GM19023 (cell line): ENCODE measurements at regions not wholly inside any gene's neighbourhood (a gene's known extent, or its start where the extent isn't known, plus 50 kb on each side); places are given as distances from the start of the nearest gene placed in this dataset.

Source experiments
- ATAC-seq: cut with Tn5 transposase; IDR thresholded peaks from one replicate; pipeline ENCODE4 v1.9.1; 2021; ENCODE audit warnings: mild to moderate bottlenecking, moderate library complexity; ENCODE audit not compliant: unreplicated experiment

- no peak for ATAC-seq
Measured at GRCh38 chr13:77384999-77385398, 58.1 kb upstream of the MYCBP2 start.

- no peak for ATAC-seq
Measured at GRCh38 chr13:77383097-77383496, 56.2 kb upstream of the MYCBP2 start.

- ATAC-seq = no peak
Measured at GRCh38 chr13:77381059-77381458, 54.2 kb upstream of the MYCBP2 start.

DNA sequence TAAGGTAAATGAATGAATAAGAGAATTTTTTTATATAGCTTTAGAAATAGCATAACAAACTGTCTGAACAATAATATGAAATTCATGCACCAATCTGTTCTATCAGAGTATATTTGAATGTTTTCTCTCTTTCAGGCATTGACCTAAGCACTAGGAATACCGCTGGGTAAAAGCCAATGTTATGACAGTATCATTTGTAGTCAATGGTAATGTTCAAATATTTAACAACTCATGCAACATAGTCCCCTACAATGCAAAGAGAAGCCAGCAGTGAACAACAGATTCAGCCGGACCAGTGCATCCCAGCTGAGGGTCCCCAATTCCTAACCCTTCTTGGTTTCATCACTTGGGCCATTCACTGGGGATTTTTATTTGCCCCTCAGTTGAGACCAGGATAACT lies 52.6 kb upstream of the MYCBP2 start:
- no peak for ATAC-seq

DNA sequence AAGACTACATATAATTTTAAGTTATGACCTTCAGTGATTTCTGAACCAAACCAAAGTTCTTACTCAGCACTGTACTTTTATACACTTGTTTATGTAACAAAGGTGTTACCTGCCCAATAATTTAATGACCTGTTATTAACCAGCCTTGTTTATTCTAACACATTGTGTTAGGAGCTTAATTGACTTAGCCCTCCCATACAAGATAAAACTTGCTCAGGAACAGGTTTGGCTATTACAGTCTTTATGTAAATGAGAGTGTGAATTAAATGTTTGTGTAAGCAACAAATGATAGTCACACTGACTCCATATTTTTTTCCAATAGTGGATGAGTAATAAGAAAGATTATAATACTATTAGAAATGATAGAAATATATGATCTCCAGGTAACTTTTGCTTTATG lies 51.8 kb upstream of the MYCBP2 start:
- ATAC-seq = no peak

- ATAC-seq = no peak
Measured at GRCh38 chr13:77377016-77377415, 50.1 kb upstream of the MYCBP2 start.
